Chondrocyte (in vitro differentiated cells): ENCODE measurements at regions not wholly inside any gene's neighbourhood (a gene's known extent, or its start where the extent isn't known, plus 50 kb on each side); places are given as distances from the start of the nearest gene placed in this dataset.

Experiments used
- DNase-seq: peaks from one replicate; pipeline ENCODE4 v3.0.0; 2021; ENCODE audit warnings: mixed read lengths, low spot score
- H3K27ac Mint-ChIP-seq: one replicate; pipeline ENCODE4 v1.8.0; 2021; ENCODE audit warnings: mild to moderate bottlenecking, moderate library complexity, mixed read lengths; ENCODE audit not compliant: unreplicated experiment
- H3K27me3 Mint-ChIP-seq: 2 replicates; pipeline ENCODE4 v1.8.0; 2021; ENCODE audit warnings: low read depth, mixed read lengths
- H3K36me3 Mint-ChIP-seq: 2 replicates; pipeline ENCODE4 v1.8.0; 2021; ENCODE audit warnings: low read depth, mixed read lengths
- H3K4me1 Mint-ChIP-seq: 2 replicates; pipeline ENCODE4 v1.8.0; 2021; ENCODE audit warnings: low read depth, mild to moderate bottlenecking, mixed read lengths
- H3K4me3 Mint-ChIP-seq: one replicate; pipeline ENCODE4 v1.8.0; 2021; ENCODE audit warnings: mild to moderate bottlenecking, moderate library complexity, mixed read lengths; ENCODE audit not compliant: unreplicated experiment
- H3K9me3 Mint-ChIP-seq: 2 replicates; pipeline ENCODE4 v1.8.0; 2021; ENCODE audit warnings: low read depth, mixed read lengths
- CTCF ChIP-seq: fragments of 200-600 bp; sonication (generic); IDR thresholded peaks from 2 replicates; pipeline ENCODE4 v1.5.0; 2021; ENCODE audit warnings: antibody characterized with exemption, mild to moderate bottlenecking, moderate library complexity

- no peak for TF ChIP-seq CTCF
- DNase-seq = no peak
- H3K36me3 Mint-ChIP-seq = peaks cover 2% of the 10 kb centered on the region
- no peaks in the 10 kb centered on the region for H3K9me3 Mint-ChIP-seq
- H3K27me3 Mint-ChIP-seq = no peaks in the 10 kb centered on the region
- H3K27ac Mint-ChIP-seq = no peak overlapping the region
- no peak overlapping the region for H3K4me3 Mint-ChIP-seq
- H3K4me1 Mint-ChIP-seq = peaks cover 33% of the 10 kb centered on the region
These were observed 166.1 kb downstream of the PAWR start for GRCh38 chr12:79524507-79525148.

GRCh38 chr12:79522989-79523386 lies 167.8 kb downstream of the PAWR start:
- no peak for DNase-seq
- Mint-ChIP-seq H3K27me3 (no peaks in the 10 kb centered on the region), H3K9me3 (no peaks in the 10 kb centered on the region), H3K27ac (no peak overlapping the region), H3K4me1 (peaks cover 29% of the 10 kb centered on the region), H3K36me3 (peaks cover 4% of the 10 kb centered on the region), H3K4me3 (no peak overlapping the region)
- TF ChIP-seq CTCF = no peak

GRCh38 chr12:79522257-79522988 lies 168.3 kb downstream of the PAWR start:
- Mint-ChIP-seq H3K4me1 (peaks cover 25% of the 10 kb centered on the region), H3K4me3 (no peak overlapping the region), H3K9me3 (peaks cover under 1% of the 10 kb centered on the region), H3K27ac (no peak overlapping the region), H3K27me3 (no peaks in the 10 kb centered on the region), H3K36me3 (peaks cover 4% of the 10 kb centered on the region)
- no peak for DNase-seq
- no peak for TF ChIP-seq CTCF

GRCh38 chr12:79521576-79521975 lies 169.2 kb downstream of the PAWR start:
- TF ChIP-seq CTCF = no peak
- peaks cover 19% of the 10 kb centered on the region for H3K4me1 Mint-ChIP-seq
- H3K27ac Mint-ChIP-seq = no peak overlapping the region
- H3K36me3 Mint-ChIP-seq = peaks cover 4% of the 10 kb centered on the region
- peaks cover 6% of the 10 kb centered on the region for H3K9me3 Mint-ChIP-seq
- no peak overlapping the region for H3K4me3 Mint-ChIP-seq
- H3K27me3 Mint-ChIP-seq = no peaks in the 10 kb centered on the region
- DNase-seq = no peak

GRCh38 chr12:79517363-79517762 lies 173.4 kb downstream of the PAWR start:
- H3K4me1 Mint-ChIP-seq = peaks cover 31% of the 10 kb centered on the region

More at GRCh38 chr12:79517363-79517762, 173.4 kb downstream of the PAWR start:
- Mint-ChIP-seq H3K9me3 (peaks cover 9% of the 10 kb centered on the region), H3K36me3 (peaks cover 6% of the 10 kb centered on the region), H3K4me3 (no peak overlapping the region), H3K27ac (no peak overlapping the region), H3K27me3 (no peaks in the 10 kb centered on the region)
- no peak for TF ChIP-seq CTCF
- DNase-seq = no peak
